ENCODE measurements at regions not wholly inside any gene's neighbourhood (a gene's known extent, or its start where the extent isn't known, plus 50 kb on each side); places are given as distances from the start of the nearest gene placed in this dataset.

GRCh38 chr3:83622526-83622925, 1336.3 kb upstream of the CADM2 start:
- TF ChIP-seq ZNF280C (tag by site-specific recombination; IDR thresholded peaks at IDR 0.05) = no peak
- no peak for TF ChIP-seq ATF2 (tag by site-specific recombination; IDR thresholded peaks at IDR 0.05; ENCODE audit: low read depth)
- TF ChIP-seq CTCF (tag by site-specific recombination; IDR thresholded peaks at IDR 0.05) = no peak
- TF ChIP-seq YY1 (tag by site-specific recombination; IDR thresholded peaks at IDR 0.05) = no peak
- no peak for TF ChIP-seq ZNF138 (tag by site-specific recombination; IDR thresholded peaks at IDR 0.05; ENCODE audit: borderline replicate concordance)
- TF ChIP-seq MEIS1 (CRISPR knock-in tag; IDR thresholded peaks at IDR 0.05; ENCODE audit: borderline replicate concordance) = no peak
- no peak for TF ChIP-seq ZNF645 (tag by site-specific recombination; IDR thresholded peaks at IDR 0.05)
- TF ChIP-seq ZNF274 (IDR thresholded peaks at IDR 0.05; ENCODE audit: low read length) = no peak
- no peak for TF ChIP-seq ZNF274 (tag by site-specific recombination; IDR thresholded peaks at IDR 0.05; ENCODE audit: borderline replicate concordance)
- no peak for TF ChIP-seq ZNF2 (tag by site-specific recombination; IDR thresholded peaks at IDR 0.05)
- no peak for TF ChIP-seq ZNF311 (tag by site-specific recombination; IDR thresholded peaks at IDR 0.05; ENCODE audit: borderline replicate concordance)
- no peak for TF ChIP-seq ZNF362 (tag by site-specific recombination; IDR thresholded peaks at IDR 0.05)
- TF ChIP-seq ZNF558 (tag by site-specific recombination; IDR thresholded peaks at IDR 0.05) = no peak
- no peak for TF ChIP-seq ZNF785 (tag by site-specific recombination; IDR thresholded peaks at IDR 0.05)
- TF ChIP-seq TCF7L2 (IDR thresholded peaks at IDR 0.05; ENCODE audit: borderline replicate concordance, low read depth, low read length) = no peak

All from HEK293 (cell line).